ENCODE measurements at regions not wholly inside any gene's neighbourhood (a gene's known extent, or its start where the extent isn't known, plus 50 kb on each side); places are given as distances from the start of the nearest gene placed in this dataset.

DNA sequence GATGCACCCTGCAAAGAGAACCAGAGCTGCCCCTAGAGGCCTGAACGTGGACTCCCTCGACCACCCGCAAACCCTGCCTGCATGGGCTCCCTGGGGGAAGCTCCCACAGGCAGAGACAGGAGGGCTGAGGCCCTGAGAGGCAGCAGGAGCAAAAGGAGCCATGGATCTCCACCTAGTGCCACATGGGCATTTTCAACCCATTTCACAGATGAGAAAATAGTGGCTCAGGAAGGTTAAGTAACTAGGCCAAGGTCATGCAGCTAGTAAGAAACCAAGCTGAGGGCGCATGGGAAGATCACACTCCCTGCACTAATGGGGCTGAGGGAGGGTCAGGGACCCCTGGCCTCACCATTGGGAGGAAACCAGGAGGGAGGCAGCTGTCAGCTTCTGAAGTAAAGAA is 271.7 kb upstream of the RAB6C start:
- Histone ChIP-seq H3F3A (ENCODE audit: insufficient read depth, low read depth) (no peaks in the 10 kb centered on the region), H3K4me3 (no peak overlapping the region), H3K4me1 (replicated peaks; ENCODE audit: insufficient read depth) (no peaks in the 10 kb centered on the region), H2AFZ (no peak overlapping the region), H3K27ac (no peak overlapping the region), H3K9me2 (ENCODE audit: insufficient read depth) (no peaks in the 10 kb centered on the region), H3K4me2 (no peak overlapping the region), H4K20me1 (ENCODE audit: insufficient read depth) (no peaks in the 10 kb centered on the region; the same call in 1 of the 2 replicates), H3K79me2 (ENCODE audit: low read depth) (no peaks in the 10 kb centered on the region), H3K27me3 (ENCODE audit: insufficient read depth, low read depth) (peaks cover 34% of the 10 kb centered on the region), H3K36me3 (ENCODE audit: low read depth) (no peaks in the 10 kb centered on the region), H3K9me3 (ENCODE audit: insufficient read depth, low read depth) (no peaks in the 10 kb centered on the region)
- POLR2A ChIA-PET (ENCODE audit: unreplicated experiment), result no interaction called here
- BruUV-seq (replicated peaks), result no TSS peak
- intact Hi-C loops (cut with micrococcal nuclease; ENCODE audit: unreplicated experiment), result no loop called here
- no peak for DNase-seq
- TF ChIP-seq EZH2 (IDR thresholded peaks at IDR 0.05; ENCODE audit: low read depth), result no peak
- TF ChIP-seq, protein P1, sequence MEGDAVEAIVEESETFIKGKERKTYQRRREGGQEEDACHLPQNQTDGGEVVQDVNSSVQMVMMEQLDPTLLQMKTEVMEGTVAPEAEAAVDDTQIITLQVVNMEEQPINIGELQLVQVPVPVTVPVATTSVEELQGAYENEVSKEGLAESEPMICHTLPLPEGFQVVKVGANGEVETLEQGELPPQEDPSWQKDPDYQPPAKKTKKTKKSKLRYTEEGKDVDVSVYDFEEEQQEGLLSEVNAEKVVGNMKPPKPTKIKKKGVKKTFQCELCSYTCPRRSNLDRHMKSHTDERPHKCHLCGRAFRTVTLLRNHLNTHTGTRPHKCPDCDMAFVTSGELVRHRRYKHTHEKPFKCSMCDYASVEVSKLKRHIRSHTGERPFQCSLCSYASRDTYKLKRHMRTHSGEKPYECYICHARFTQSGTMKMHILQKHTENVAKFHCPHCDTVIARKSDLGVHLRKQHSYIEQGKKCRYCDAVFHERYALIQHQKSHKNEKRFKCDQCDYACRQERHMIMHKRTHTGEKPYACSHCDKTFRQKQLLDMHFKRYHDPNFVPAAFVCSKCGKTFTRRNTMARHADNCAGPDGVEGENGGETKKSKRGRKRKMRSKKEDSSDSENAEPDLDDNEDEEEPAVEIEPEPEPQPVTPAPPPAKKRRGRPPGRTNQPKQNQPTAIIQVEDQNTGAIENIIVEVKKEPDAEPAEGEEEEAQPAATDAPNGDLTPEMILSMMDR (conservative IDR thresholded peaks at IDR 0.05), result no peak
- CTCF ChIA-PET, result no interaction called here

DNA sequence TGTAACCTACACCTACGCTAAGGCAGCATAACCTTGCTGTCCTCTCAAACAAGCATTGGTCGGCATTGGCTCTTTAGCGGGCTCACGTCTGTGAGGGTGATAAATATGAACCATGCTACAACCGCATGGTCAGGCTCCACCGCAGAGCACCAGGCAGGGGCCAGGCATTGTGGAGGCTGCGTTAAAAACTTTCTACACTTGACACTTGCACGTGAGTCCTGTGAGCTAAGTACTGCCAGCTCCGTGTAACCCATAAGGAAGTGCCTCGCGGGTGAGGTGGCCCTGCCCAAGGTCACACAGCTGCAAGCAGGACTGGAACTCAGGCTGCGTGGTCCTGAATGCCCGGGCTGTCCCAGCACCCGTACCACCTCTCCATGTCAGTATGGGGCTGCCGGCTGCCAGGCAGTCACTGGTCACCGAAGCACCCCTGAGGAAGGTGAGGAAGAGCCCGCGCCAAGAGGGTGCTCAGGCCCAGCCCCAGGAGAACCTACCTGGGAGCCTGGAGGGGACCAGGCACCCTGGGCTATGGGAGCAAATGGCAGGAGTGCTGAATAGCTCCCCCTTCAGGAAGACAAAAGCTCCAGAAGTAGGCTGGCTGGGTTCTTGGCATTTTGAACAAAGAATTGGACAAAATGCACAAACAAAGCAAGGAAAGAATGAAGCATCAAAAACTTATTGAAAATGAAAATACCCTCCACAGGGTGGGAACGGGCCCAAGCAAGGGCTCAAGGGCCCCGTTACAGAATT is 271.1 kb upstream of the RAB6C start:
- TF ChIP-seq EZH2 (IDR thresholded peaks at IDR 0.05; ENCODE audit: low read depth), result no peak
- TF ChIP-seq, protein P1 (conservative IDR thresholded peaks at IDR 0.05), result no peak; the same call in 1 of the 2 replicates
- Histone ChIP-seq H3F3A (ENCODE audit: insufficient read depth, low read depth) (no peaks in the 10 kb centered on the region), H4K20me1 (ENCODE audit: insufficient read depth) (no peaks in the 10 kb centered on the region; the same call in 1 of the 2 replicates), H3K4me3 (no peak overlapping the region), H3K36me3 (ENCODE audit: low read depth) (no peaks in the 10 kb centered on the region), H3K4me1 (replicated peaks; ENCODE audit: insufficient read depth) (no peaks in the 10 kb centered on the region), H3K27ac (no peak overlapping the region), H2AFZ (no peak overlapping the region), H3K9me3 (ENCODE audit: insufficient read depth, low read depth) (no peaks in the 10 kb centered on the region), H3K27me3 (ENCODE audit: insufficient read depth, low read depth) (peaks cover 38% of the 10 kb centered on the region), H3K4me2 (no peak overlapping the region), H3K9me2 (ENCODE audit: insufficient read depth) (no peaks in the 10 kb centered on the region), H3K79me2 (ENCODE audit: low read depth) (no peaks in the 10 kb centered on the region)
- intact Hi-C loops (cut with micrococcal nuclease; ENCODE audit: unreplicated experiment), result no loop called here
- no TSS peak for BruUV-seq (replicated peaks)
- no peak for DNase-seq
- ChIA-PET CTCF (no interaction called here), POLR2A (ENCODE audit: unreplicated experiment) (no interaction called here)

DNA sequence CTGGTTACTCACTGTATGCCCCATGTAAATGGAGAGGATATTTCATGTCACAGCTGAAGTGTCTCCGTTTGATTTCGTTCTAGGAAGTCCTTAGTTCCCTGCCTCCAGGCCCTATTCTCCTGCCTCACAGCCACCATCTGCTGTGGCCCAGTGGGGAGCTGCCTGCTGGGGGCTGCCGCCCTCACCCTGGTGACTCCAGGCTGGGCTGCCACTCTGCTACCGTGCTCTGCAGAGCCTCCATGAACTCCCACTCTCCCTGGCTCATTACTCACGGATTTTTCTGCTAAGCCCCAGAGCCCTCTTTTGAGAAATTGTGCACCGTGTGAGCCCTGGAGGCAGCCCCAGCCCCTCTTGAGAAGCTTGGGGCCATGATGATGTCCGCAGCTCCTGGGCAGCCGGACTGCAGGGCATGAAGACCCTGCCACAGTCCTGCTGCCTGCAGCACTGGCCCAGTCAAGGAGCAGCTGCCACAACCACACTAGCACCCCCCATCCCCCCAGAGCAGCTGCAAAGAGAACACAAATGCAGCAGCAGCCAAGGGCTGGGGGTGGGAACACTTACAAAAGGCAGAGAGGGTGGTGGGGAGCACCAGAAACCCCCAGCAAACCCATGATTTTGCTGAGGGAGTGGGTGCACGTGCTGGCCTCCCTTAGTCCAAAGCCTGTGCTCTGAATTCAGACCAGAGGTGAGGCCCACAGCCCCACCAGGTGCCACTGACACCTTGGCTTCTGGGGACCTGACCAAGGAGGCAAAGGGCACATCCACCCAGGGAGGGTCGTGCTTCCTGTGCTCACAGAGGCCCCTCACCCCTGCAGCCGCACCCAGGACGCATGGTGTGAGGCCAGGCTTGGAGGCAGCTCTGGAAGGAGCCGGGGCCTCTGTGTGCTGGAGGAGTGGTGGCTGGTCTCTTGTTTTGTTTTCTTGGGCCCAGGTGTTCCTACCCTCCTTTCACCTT is 270.2 kb upstream of the RAB6C start:
- no peak overlapping the region for H3K4me2 ChIP-seq

More for the DNA sequence above, 270.2 kb upstream of the RAB6C start:
- ChIA-PET POLR2A (ENCODE audit: unreplicated experiment) (no interaction called here), CTCF (no interaction called here)
- Histone ChIP-seq H2AFZ (no peak overlapping the region), H3K27ac (no peak overlapping the region), H3K9me3 (ENCODE audit: insufficient read depth, low read depth) (no peaks in the 10 kb centered on the region), H3K36me3 (ENCODE audit: low read depth) (no peaks in the 10 kb centered on the region), H3K79me2 (ENCODE audit: low read depth) (no peaks in the 10 kb centered on the region), H4K20me1 (ENCODE audit: insufficient read depth) (no peaks in the 10 kb centered on the region; the same call in 1 of the 2 replicates), H3K4me1 (replicated peaks; ENCODE audit: insufficient read depth) (no peaks in the 10 kb centered on the region), H3K27me3 (ENCODE audit: insufficient read depth, low read depth) (peaks cover 47% of the 10 kb centered on the region), H3F3A (ENCODE audit: insufficient read depth, low read depth) (no peaks in the 10 kb centered on the region), H3K4me3 (no peak overlapping the region), H3K9me2 (ENCODE audit: insufficient read depth) (no peaks in the 10 kb centered on the region)
- intact Hi-C loops (cut with micrococcal nuclease; ENCODE audit: unreplicated experiment), result no loop called here
- DNase-seq, result no peak
- BruUV-seq (replicated peaks), result no TSS peak
- TF ChIP-seq EZH2 (IDR thresholded peaks at IDR 0.05; ENCODE audit: low read depth), result no peak
- TF ChIP-seq, protein P1 (conservative IDR thresholded peaks at IDR 0.05), result no peak
